Memory B cell (primary cell): ENCODE measurements at regions not wholly inside any gene's neighbourhood (a gene's known extent, or its start where the extent isn't known, plus 50 kb on each side); places are given as distances from the start of the nearest gene placed in this dataset.

Experiments
- ATAC-seq: fragments of 150-1000 bp; cut with Tn5 transposase; 2 replicates; pipeline ENCODE4 v1.10.0; 2021; ENCODE audit warnings: low read depth, mild to moderate bottlenecking, moderate library complexity
- DNase-seq, 2 donors: peaks; one replicate each; pipeline ENCODE4 v3.0.0; 2022; ENCODE audit warnings: low spot score in 2 of 2
- H3K27ac Mint-ChIP-seq: one replicate; pipeline ENCODE4 v1.8.0; 2022; ENCODE audit warnings: mild to moderate bottlenecking, moderate library complexity, mixed read lengths
- H3K27me3 Mint-ChIP-seq: one replicate; pipeline ENCODE4 v1.8.0; 2022; ENCODE audit warnings: mixed read lengths
- H3K36me3 Mint-ChIP-seq: one replicate; pipeline ENCODE4 v1.8.0; 2022; ENCODE audit warnings: mild to moderate bottlenecking, mixed read lengths
- H3K4me1 Mint-ChIP-seq: one replicate; pipeline ENCODE4 v1.8.0; 2022; ENCODE audit warnings: mixed read lengths
- H3K4me3 Mint-ChIP-seq: one replicate; pipeline ENCODE4 v1.8.0; 2022; ENCODE audit warnings: mild to moderate bottlenecking, moderate library complexity, mixed read lengths
- H3K9me3 Mint-ChIP-seq: one replicate; pipeline ENCODE4 v1.8.0; 2022; ENCODE audit warnings: mixed read lengths

DNA sequence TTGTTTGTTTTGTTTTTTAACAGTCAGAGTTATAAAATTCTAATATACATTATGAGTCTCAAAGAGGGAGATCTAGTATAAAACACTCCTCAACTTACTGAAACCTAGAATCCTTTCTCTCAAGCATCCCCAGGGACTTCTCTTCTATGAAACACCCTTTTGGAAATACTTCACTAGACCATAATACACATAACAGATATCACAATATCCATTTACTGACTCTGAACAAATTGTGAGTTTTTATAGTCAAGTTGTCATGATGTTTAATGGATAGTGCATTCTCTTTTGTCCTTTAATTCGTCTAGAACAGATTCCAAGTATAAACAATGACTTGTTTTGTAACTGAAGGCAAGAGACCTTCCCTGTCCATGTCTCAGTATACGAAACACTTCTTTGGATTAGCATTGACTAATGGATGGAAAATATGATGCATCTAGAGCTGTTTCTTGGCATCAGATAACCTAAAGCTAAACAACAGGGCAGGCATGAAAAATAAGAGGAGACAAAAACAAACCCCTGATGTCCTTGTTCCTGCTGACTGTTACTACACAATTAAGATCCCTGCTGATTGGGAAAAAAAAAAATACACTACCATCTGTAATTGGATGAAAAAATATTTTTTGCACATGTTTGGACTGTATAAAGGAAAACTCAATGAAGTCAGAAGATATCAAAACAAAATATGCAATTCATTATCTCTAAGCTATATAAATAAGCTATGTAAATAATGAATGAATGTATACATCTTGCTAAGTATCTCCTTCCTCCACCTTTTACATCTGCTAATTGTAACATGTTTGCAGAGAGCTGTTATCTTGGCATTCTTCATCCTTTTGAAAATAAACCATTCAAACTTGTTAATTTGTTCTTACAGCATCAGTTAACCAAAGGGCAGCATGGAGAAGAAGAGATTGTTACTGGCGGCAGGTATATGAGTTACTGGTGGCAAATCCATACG lies 214.2 kb downstream of the LACC1 start:
- DNase-seq (no peak), ATAC-seq (no peak)
- Mint-ChIP-seq H3K4me1 (peaks cover 4% of the 10 kb centered on the region), H3K4me3 (no peak overlapping the region), H3K27me3 (peaks cover 4% of the 10 kb centered on the region), H3K36me3 (no peaks in the 10 kb centered on the region), H3K27ac (no peak overlapping the region), H3K9me3 (peaks cover 2% of the 10 kb centered on the region)

DNA sequence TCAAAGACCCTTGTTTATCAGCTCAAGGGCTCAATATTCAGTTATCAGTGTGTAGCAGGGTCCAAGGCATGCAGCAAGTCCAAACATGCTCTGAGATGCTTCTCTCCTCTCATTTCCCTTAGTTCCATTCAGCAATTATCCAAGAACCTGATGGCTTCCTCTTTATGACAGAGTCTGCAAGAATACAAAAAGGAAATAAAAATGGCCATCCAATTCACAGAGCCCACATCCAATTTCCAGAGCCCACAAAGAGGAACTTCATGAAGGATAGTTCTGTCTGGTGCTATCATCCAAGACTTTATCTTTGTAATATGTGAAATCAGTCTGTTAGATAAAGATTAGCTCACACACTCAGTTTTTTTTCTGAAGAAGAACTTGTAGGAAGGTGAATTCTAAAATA lies 217.2 kb downstream of the LACC1 start:
- no peak for ATAC-seq
- Mint-ChIP-seq H3K4me3 (no peak overlapping the region), H3K4me1 (no peaks in the 10 kb centered on the region), H3K36me3 (no peaks in the 10 kb centered on the region), H3K27me3 (peaks cover 8% of the 10 kb centered on the region), H3K9me3 (peaks cover 7% of the 10 kb centered on the region), H3K27ac (no peak overlapping the region)
- no peak for DNase-seq

DNA sequence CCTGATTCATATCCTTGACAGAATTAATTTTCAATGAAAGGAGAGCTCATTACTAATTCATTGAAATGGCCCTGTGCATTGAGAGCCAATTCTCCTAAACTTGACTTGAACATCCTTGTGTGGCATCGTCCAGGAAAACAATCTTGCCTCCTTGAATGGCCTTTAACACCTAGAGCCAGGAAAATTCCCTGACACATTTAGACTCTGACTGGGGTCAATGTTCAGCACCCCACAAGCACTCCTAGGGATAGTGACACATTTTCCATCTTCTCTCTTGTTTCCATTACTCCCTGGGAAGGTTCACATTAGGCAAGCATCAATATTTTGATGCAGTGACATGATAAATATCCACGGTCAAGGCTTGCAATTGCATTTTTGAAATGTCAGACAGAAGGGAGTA lies 218.9 kb downstream of the LACC1 start:
- no peak overlapping the region for H3K27ac Mint-ChIP-seq
- H3K27me3 Mint-ChIP-seq = peaks cover 8% of the 10 kb centered on the region
- H3K4me1 Mint-ChIP-seq = no peaks in the 10 kb centered on the region
- DNase-seq = no peak
- H3K36me3 Mint-ChIP-seq = no peaks in the 10 kb centered on the region
- no peak overlapping the region for H3K4me3 Mint-ChIP-seq
- no peak for ATAC-seq
- peaks cover 10% of the 10 kb centered on the region for H3K9me3 Mint-ChIP-seq

DNA sequence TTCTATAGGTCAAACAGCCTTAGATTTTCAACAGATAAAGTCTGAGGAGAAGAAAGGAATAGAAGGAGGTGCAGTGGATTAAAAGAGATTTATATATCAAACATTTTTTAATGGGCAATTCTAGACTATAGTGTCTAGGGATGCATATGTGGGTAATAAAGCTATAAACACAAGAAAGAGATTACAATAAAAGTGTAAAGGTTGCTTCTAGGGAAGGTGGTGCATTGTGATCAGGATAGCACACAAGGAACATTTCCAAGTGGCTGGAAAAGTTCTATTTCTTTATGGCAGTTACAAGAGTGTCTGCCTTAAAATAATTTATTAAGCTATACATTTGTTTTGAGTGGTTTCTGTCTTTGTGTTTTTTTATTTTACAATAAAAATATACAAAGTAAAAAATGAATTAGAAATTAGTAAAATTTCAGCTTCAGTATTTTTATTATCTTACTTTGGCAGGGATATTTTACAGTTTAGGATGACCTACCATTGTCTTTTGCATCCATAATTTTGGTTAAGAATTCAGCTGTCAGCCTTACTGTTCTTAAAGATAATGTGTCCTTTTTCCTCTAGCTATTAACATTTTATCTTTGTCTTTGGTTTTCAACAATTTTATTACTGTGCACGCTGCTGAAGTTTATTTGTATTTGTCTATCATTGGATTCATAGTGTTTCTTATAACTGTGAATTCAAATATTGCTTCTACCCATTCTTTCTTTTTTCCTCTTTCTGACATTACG lies 221.8 kb downstream of the LACC1 start:
- H3K36me3 Mint-ChIP-seq = no peaks in the 10 kb centered on the region
- no peaks in the 10 kb centered on the region for H3K4me1 Mint-ChIP-seq

DNA sequence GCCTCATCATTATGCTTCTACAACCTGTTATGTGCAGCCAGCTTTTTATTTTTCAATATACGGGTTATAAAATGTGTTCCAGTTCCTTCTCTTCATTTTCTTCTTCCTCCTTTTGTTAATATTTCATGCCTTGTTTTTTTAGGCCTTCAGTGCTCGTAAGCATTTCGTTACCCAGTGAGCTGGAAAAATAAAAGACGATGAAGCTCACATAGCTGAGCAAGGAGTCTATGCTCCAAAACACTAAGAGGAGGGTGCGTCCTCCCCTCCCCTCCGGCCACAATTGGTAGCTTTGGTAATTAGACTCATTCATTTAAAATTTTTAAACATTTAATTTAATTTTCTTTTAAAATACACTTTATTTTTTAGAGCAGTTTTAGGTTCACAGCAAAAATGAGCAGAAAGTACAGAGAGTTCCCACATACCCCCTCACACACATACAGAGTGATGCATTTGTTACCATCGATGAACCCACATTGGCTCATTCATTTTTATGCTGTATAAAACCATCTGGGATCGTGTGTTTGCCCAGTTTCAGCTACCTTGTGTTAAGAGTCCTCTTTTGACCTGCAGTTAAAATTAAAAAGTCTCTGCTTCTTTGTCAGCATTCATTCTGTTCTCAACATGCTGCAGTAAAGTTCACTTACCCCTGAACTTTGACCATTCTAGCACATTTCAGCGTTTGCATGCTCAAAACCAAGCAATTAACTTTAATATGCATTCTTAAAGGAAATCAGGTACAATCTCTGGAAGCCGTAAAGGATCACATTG lies 223.9 kb downstream of the LACC1 start:
- DNase-seq (no peak), ATAC-seq (no peak)
- Mint-ChIP-seq H3K36me3 (no peaks in the 10 kb centered on the region), H3K4me3 (no peak overlapping the region), H3K9me3 (peaks cover 10% of the 10 kb centered on the region), H3K4me1 (no peaks in the 10 kb centered on the region), H3K27me3 (peaks cover 9% of the 10 kb centered on the region), H3K27ac (no peak overlapping the region)

More for the DNA sequence above, 221.8 kb downstream of the LACC1 start:
- no peak overlapping the region for H3K4me3 Mint-ChIP-seq
- H3K27ac Mint-ChIP-seq = no peak overlapping the region
- DNase-seq (no peak), ATAC-seq (no peak)
- H3K9me3 Mint-ChIP-seq = peaks cover 10% of the 10 kb centered on the region
- H3K27me3 Mint-ChIP-seq = peaks cover 7% of the 10 kb centered on the region

DNA sequence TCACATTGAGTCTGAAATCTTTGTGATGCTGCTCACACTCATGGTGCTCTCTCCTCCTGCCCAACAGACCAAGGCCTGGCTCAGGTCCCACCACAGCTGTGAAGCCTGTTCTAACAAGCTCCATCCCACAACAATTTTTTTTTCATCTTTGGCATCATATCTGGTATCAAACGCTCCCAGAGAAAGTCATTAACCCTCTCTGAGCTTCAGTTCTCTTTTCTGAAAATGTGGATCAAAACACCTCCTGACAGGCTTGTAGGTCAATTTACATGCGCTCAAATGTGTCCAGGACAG lies 224.4 kb downstream of the LACC1 start:
- no peaks in the 10 kb centered on the region for H3K4me1 Mint-ChIP-seq
- H3K9me3 Mint-ChIP-seq = peaks cover 10% of the 10 kb centered on the region
- H3K36me3 Mint-ChIP-seq = no peaks in the 10 kb centered on the region
- H3K4me3 Mint-ChIP-seq = no peak overlapping the region
- DNase-seq (no peak), ATAC-seq (no peak)
- no peak overlapping the region for H3K27ac Mint-ChIP-seq
- H3K27me3 Mint-ChIP-seq = peaks cover 7% of the 10 kb centered on the region

DNA sequence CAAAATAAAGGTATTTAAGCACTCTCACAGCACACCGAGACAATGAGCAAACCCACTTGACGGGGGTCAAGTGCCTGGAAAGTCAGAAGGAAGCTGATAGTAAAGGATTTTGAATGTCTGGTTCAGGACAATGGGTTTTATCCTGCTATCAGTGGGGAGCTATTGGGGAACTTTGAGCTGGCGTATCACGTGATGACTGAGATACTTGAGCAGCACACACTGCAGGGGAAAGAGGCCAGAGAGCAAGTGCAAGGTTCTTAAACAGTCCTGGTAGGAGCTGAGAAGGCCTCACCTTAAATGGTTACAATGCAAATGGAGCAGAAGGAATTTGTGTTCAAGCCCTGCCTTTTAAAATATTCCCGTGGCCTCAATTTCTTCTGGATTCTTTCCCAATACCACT lies 225.3 kb downstream of the LACC1 start:
- Mint-ChIP-seq H3K9me3 (peaks cover 10% of the 10 kb centered on the region), H3K36me3 (no peaks in the 10 kb centered on the region)

DNA sequence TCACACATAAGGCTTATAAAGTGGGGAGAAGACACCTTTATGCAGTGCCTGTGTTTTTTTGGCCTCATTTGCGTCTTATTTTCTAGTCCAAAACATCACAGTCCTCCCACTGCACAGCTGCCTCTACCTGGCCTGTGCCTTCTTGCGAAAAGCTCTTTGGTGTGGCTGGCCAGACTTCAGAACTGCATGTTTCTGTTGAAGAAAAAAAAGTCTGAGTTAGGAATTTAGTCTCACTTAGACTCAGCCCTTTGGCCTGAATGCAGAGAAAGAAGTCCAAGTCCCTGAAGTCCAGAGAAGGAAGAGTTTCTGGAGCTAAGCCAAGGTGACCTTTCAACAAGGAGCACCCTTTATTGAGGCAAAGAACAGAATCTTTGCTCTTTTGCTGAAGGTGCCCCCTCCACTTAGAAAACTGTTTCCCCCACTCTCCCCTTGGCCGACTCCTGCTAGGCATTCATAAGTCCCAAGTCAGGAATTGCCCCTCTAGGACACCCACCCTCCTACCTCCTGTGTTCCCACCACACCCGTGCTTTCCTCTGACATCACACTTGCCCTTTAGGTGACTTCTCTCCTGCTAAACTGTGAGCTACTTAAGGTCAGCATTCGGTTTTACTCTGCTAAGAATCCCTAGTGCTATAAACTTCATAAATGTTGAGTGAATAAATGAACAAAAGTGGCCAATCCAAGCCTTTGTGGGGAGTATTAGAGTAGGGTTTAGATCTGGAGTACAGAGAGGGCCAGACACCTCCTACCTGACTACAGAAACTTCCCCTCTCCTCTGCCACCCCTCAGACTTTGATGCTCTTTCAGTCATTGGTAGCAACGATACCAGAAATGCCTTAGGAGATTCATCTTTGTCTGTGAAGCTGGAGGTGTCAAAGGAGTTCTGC lies 226.8 kb downstream of the LACC1 start:
- no peak overlapping the region for H3K27ac Mint-ChIP-seq
- H3K9me3 Mint-ChIP-seq = peaks cover 5% of the 10 kb centered on the region
- H3K4me3 Mint-ChIP-seq = no peak overlapping the region
- DNase-seq (no peak), ATAC-seq (no peak)
- H3K27me3 Mint-ChIP-seq = peaks cover 4% of the 10 kb centered on the region
- no peaks in the 10 kb centered on the region for H3K36me3 Mint-ChIP-seq
- no peaks in the 10 kb centered on the region for H3K4me1 Mint-ChIP-seq

More for the DNA sequence above, 225.3 kb downstream of the LACC1 start:
- Mint-ChIP-seq H3K27me3 (peaks cover 4% of the 10 kb centered on the region), H3K27ac (no peak overlapping the region), H3K4me3 (no peak overlapping the region), H3K4me1 (no peaks in the 10 kb centered on the region)
- DNase-seq (no peak), ATAC-seq (no peak)

DNA sequence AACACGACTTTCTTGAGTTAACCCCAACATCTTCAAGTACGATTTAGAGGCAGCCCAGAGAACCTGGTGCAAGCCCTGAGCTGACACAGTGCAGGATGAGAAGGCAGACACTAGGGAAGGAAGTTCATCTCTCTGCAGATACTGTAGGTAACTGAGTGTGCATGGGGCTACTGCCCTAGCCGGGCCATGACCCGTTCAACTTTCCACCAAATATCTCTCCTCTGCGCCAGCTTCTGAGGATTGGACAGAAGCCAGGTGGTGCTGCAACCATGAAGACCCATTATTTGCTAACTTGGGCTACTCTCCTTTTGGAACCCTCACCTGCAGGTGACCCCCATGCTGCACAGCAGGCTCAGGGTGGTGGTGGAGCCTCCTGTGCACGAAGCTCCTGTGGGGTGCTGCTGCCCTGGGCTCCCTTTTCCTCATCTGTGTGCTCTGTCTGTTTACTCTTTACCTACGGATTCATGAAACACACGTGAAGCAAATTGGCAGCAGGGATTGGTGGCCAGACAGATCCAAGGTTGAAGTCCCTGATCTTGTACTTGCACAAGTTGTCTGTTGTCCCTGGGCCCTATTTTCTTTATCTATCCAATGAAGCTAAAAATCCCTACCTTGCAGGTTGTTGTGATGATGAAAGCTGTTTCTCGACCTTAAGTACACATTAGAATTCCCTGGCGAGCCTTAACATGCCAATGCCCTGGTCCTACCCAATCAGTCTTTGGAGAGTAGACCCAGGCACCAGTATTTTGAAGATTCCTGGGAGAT lies 227.8 kb downstream of the LACC1 start:
- H3K36me3 Mint-ChIP-seq = no peaks in the 10 kb centered on the region
- DNase-seq (no peak), ATAC-seq (no peak)
- no peaks in the 10 kb centered on the region for H3K4me1 Mint-ChIP-seq
- no peak overlapping the region for H3K4me3 Mint-ChIP-seq
- H3K27me3 Mint-ChIP-seq = peaks cover 4% of the 10 kb centered on the region
- H3K27ac Mint-ChIP-seq = no peak overlapping the region
- peaks cover 2% of the 10 kb centered on the region for H3K9me3 Mint-ChIP-seq

DNA sequence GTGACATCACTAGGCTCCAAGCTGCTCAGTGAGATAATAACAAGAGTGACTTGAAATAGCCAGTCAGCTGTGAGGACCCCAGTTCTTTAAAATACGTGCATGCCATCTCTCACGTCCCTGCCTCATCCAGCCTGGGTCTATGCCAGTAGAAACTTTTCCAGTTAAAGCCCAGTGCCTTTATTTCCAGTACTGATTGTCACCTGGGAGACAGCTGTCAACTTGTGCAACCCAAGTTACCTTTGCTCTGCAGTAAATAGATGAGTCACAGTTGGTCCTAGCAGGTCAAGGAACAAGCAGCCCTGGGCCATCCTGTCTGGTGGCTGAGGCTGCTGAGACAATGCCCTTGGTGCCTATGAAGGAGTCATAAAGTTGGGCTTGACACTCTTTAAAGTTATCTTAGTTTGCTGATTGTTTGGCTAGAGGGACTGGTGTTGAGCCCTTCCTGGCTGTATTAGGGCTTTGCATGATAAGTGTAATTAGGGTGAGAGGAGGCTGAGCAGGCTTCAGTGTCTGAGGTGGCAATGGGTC lies 228.7 kb downstream of the LACC1 start:
- Mint-ChIP-seq H3K36me3 (no peaks in the 10 kb centered on the region), H3K27me3 (peaks cover 4% of the 10 kb centered on the region), H3K9me3 (no peaks in the 10 kb centered on the region), H3K4me3 (no peak overlapping the region), H3K4me1 (no peaks in the 10 kb centered on the region), H3K27ac (no peak overlapping the region)
- no peak for DNase-seq
- ATAC-seq = no peak

DNA sequence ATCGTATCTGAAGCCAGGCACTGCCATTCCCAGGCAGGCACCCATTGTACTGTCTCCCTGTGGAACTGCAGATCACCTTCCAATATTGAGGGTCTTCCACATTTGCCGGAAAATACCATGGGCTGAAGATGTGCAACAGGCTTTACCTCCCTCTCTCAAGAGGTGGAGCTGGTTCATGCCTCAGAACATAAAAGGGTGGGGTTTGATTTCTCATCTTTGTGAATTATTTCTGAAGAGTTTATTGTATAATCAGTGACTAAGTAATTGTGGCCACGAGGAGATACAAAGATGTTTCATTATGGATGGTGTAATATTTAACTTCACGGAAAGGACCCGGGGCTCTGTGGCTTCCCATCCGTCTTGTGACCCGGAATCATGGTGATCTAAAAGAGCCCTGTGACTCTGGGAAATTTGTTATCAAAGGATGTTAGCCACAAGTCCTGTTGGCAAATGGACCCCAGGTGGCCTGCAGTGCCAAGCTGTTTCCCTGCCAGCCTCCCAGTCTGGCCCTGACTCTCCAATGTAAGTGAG lies 230.5 kb downstream of the LACC1 start:
- DNase-seq = no peak
- no peak overlapping the region for H3K4me3 Mint-ChIP-seq
- peaks cover 4% of the 10 kb centered on the region for H3K27me3 Mint-ChIP-seq
- no peaks in the 10 kb centered on the region for H3K36me3 Mint-ChIP-seq
- H3K27ac Mint-ChIP-seq = no peak overlapping the region
- no peaks in the 10 kb centered on the region for H3K9me3 Mint-ChIP-seq
- H3K4me1 Mint-ChIP-seq = no peaks in the 10 kb centered on the region
- ATAC-seq = no peak

DNA sequence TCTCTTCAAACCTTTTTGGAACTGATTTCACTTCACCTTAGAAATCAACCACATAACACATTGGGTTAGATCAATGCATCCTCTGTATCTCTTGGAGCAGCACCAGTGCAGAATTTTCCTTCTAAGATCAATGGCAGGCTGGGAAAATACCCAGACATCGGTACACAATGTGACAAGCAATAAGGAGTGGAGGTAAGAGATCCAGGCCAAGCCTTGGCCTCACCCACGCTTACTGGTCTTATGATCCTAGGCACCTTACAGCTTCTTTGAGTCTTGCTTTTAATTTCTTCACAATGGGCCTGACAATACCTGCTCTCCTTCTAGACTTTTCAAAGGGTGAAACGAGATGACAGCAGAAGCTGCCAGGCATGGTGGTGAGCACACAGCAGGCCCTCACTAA lies 232.0 kb downstream of the LACC1 start:
- no peak overlapping the region for H3K27ac Mint-ChIP-seq
- H3K9me3 Mint-ChIP-seq = no peaks in the 10 kb centered on the region
- H3K36me3 Mint-ChIP-seq = no peaks in the 10 kb centered on the region
- peaks cover 2% of the 10 kb centered on the region for H3K4me1 Mint-ChIP-seq
- no peak for DNase-seq
- H3K4me3 Mint-ChIP-seq = no peak overlapping the region
- no peak for ATAC-seq
- H3K27me3 Mint-ChIP-seq = peaks cover under 1% of the 10 kb centered on the region
